ENCODE measurements at regions not wholly inside any gene's neighbourhood (a gene's known extent, or its start where the extent isn't known, plus 50 kb on each side); places are given as distances from the start of the nearest gene placed in this dataset.

DNA sequence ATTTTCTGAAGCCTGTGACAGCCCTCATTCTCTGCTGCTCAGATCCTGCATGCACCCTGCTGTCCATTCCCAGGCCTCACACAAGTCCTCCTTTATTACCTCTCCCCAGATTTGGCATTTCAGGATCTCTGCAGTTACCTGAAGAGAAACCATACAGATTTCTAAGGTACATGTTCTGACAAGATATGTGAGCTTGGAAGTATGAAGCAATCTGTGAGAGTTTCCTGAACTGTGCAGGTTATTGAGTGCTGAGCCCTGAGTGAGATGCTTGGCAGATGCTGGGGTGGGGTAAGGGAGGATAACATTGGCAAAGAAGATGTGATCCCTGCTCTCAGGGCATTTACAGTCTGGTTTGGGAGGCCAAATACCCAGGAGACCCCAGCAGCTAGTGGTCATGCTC, 91.9 kb upstream of the EPCAM start:
- H3K36me3 Mint-ChIP-seq (ENCODE audit: low read depth) = peaks cover 3% of the 10 kb centered on the region
- Histone ChIP-seq H3K9ac (ENCODE audit: extremely low read depth, low read length, poor library complexity, severe bottlenecking) (no peak overlapping the region), H3K4me1 (ENCODE audit: control insufficient read depth, insufficient read depth, low read length) (no peaks in the 10 kb centered on the region), H3K27ac (ENCODE audit: low read depth, low read length) (no peak overlapping the region), H3K27me3 (ENCODE audit: control insufficient read depth, insufficient read depth, low read length, poor library complexity, severe bottlenecking) (no peaks in the 10 kb centered on the region), H3K36me3 (ENCODE audit: control insufficient read depth, insufficient read depth, low read length) (no peaks in the 10 kb centered on the region), H3K4me3 (ENCODE audit: low read length) (no peak overlapping the region), H3K9me3 (ENCODE audit: control insufficient read depth, low read length) (peaks cover 26% of the 10 kb centered on the region)
- no peak for DNase-seq
- no peak for TF ChIP-seq CTCF (conservative IDR thresholded peaks at IDR 0.05)
- H3K27me3 Mint-ChIP-seq (ENCODE audit: insufficient read depth) = peaks cover 8% of the 10 kb centered on the region
- no peaks in the 10 kb centered on the region for H3K4me1 Mint-ChIP-seq
- H3K27ac Mint-ChIP-seq = no peak overlapping the region
- H3K4me3 Mint-ChIP-seq = no peak overlapping the region
- peaks cover 10% of the 10 kb centered on the region for H3K9me3 Mint-ChIP-seq

- WGBS, 2 experiments (ENCODE audit: insufficient coverage in 1 of 2, insufficient read length in 1 of 2) = 48 to 63% methylated on average over 2 to 3 of the region's 3 CpGs
- H3K27me3 Mint-ChIP-seq (ENCODE audit: insufficient read depth) = peaks cover 12% of the 10 kb centered on the region
- H3K36me3 Mint-ChIP-seq (ENCODE audit: low read depth) = no peaks in the 10 kb centered on the region
These were observed 93.0 kb upstream of the EPCAM start for GRCh38 chr2:47276061-47276460.

DNA sequence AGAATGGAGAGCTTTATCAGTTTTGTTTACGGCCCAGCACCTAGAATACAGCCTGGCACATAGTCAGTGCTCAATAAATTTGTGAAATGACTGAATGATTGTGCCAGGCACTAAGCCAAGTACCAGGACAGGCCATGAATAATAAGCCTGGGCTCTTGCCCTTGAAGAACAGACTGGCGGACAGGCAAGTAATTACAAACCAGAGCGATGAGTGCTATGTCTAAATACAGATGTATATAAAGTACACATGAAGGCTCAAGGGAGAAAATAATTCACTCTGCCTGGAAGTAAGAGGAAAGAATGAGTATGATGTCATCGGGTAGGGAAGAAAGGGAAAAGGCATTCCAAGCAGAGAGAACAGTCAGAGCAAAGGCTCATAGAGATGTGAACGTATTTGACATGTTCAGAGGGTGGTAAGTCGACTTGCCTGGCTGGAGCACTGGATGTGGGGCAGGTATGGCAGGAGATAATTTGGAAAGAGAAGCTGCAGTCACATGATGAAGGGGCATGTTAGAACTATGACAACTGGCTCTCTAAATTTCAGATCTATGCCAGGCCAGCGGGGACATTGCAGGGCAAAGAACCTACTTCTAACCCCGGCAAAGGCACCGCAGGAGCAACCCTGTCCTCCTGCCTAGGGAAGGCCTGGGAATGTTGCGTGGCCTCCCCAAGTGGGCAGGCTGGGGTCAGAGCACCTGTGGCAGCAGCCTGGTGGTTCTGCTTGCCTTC, 94.9 kb upstream of the EPCAM start:
- no peaks in the 10 kb centered on the region for H3K9me3 Mint-ChIP-seq
- H3K9me3 ChIP-seq (ENCODE audit: control insufficient read depth, low read length) = peaks cover 7% of the 10 kb centered on the region
- H3K36me3 ChIP-seq (ENCODE audit: control insufficient read depth, insufficient read depth, low read length) = no peaks in the 10 kb centered on the region
- no peak overlapping the region for H3K4me3 Mint-ChIP-seq
- TF ChIP-seq CTCF (conservative IDR thresholded peaks at IDR 0.05) = no peak
- H3K27me3 ChIP-seq (ENCODE audit: control insufficient read depth, insufficient read depth, low read length, poor library complexity, severe bottlenecking) = no peaks in the 10 kb centered on the region
- peaks cover 8% of the 10 kb centered on the region for H3K4me1 Mint-ChIP-seq
- WGBS, 2 experiments (ENCODE audit: insufficient coverage in 1 of 2, insufficient read length in 1 of 2) = 94 to 95% methylated on average over 10 of the region's 10 CpGs
- DNase-seq = no peak
- no peak overlapping the region for H3K9ac ChIP-seq (ENCODE audit: extremely low read depth, low read length, poor library complexity, severe bottlenecking)
- H3K4me1 ChIP-seq (ENCODE audit: control insufficient read depth, insufficient read depth, low read length) = peaks cover 4% of the 10 kb centered on the region
- no peak overlapping the region for H3K27ac ChIP-seq (ENCODE audit: low read depth, low read length)
- no peak overlapping the region for H3K4me3 ChIP-seq (ENCODE audit: low read length)
- peaks cover 12% of the 10 kb centered on the region for H3K27me3 Mint-ChIP-seq (ENCODE audit: insufficient read depth)
- no peak overlapping the region for H3K27ac Mint-ChIP-seq
- H3K36me3 Mint-ChIP-seq (ENCODE audit: low read depth) = no peaks in the 10 kb centered on the region

More at GRCh38 chr2:47276061-47276460, 93.0 kb upstream of the EPCAM start:
- Mint-ChIP-seq H3K4me3 (no peak overlapping the region), H3K4me1 (peaks cover 7% of the 10 kb centered on the region), H3K27ac (no peak overlapping the region), H3K9me3 (peaks cover 6% of the 10 kb centered on the region)
- peaks cover 17% of the 10 kb centered on the region for H3K9me3 ChIP-seq (ENCODE audit: control insufficient read depth, low read length)
- no peak overlapping the region for H3K9ac ChIP-seq (ENCODE audit: extremely low read depth, low read length, poor library complexity, severe bottlenecking)
- H3K36me3 ChIP-seq (ENCODE audit: control insufficient read depth, insufficient read depth, low read length) = no peaks in the 10 kb centered on the region
- no peaks in the 10 kb centered on the region for H3K27me3 ChIP-seq (ENCODE audit: control insufficient read depth, insufficient read depth, low read length, poor library complexity, severe bottlenecking)
- H3K4me3 ChIP-seq (ENCODE audit: low read length) = no peak overlapping the region
- no peak for DNase-seq
- TF ChIP-seq CTCF (conservative IDR thresholded peaks at IDR 0.05) = no peak
- no peaks in the 10 kb centered on the region for H3K4me1 ChIP-seq (ENCODE audit: control insufficient read depth, insufficient read depth, low read length)
- H3K27ac ChIP-seq (ENCODE audit: low read depth, low read length) = no peak overlapping the region

All from endodermal cell (in vitro differentiated cells).